ENCODE measurements at regions not wholly inside any gene's neighbourhood (a gene's known extent, or its start where the extent isn't known, plus 50 kb on each side); places are given as distances from the start of the nearest gene placed in this dataset.

GRCh38 chr10:31153161-31153560 is 121.5 kb upstream of the ZNF438 start:
- no peaks in the 10 kb centered on the region for H3K9me2 ChIP-seq (replicated peaks; ENCODE audit: insufficient read depth, low read length)
- no peak overlapping the region for H3K4me2 ChIP-seq (ENCODE audit: low read depth, low read length, poor library complexity, severe bottlenecking)
- no peaks in the 10 kb centered on the region for H3K36me3 ChIP-seq (ENCODE audit: low read length)
- no peaks in the 10 kb centered on the region for H3K79me2 ChIP-seq (ENCODE audit: insufficient read depth, low read length)
- H2AFZ ChIP-seq (ENCODE audit: low read depth, low read length, severe bottlenecking) = no peak overlapping the region
- no peaks in the 10 kb centered on the region for H3F3A ChIP-seq (ENCODE audit: insufficient read depth)
- H3K27ac ChIP-seq (ENCODE audit: low read depth, low read length) = no peak overlapping the region
- TF ChIP-seq CTCF (IDR thresholded peaks at IDR 0.05; ENCODE audit: insufficient read depth, low read length, poor library complexity, severe bottlenecking) (no peak), EZH2phosphoT487 (conservative IDR thresholded peaks at IDR 0.05; ENCODE audit: low read length) (no peak)
- H3K27me3 ChIP-seq (ENCODE audit: low read length) = no peaks in the 10 kb centered on the region
- H3K9ac ChIP-seq (ENCODE audit: low read length) = no peak overlapping the region
- H3K4me3 ChIP-seq (ENCODE audit: insufficient read depth, low read length, poor library complexity, severe bottlenecking) = no peak overlapping the region
- no peaks in the 10 kb centered on the region for H4K20me1 ChIP-seq (ENCODE audit: low read depth, low read length)
- H3K9me3 ChIP-seq (ENCODE audit: insufficient read depth, low read length) = no peaks in the 10 kb centered on the region

- TF ChIP-seq CTCF (IDR thresholded peaks at IDR 0.05; ENCODE audit: insufficient read depth, low read length, poor library complexity, severe bottlenecking) (no peak), EZH2phosphoT487 (conservative IDR thresholded peaks at IDR 0.05; ENCODE audit: low read length) (no peak)
- H3K27me3 ChIP-seq (ENCODE audit: low read length) = no peaks in the 10 kb centered on the region
- no peaks in the 10 kb centered on the region for H3K9me3 ChIP-seq (ENCODE audit: insufficient read depth, low read length)
- no peak overlapping the region for H3K9ac ChIP-seq (ENCODE audit: low read length)
- no peaks in the 10 kb centered on the region for H4K20me1 ChIP-seq (ENCODE audit: low read depth, low read length)
- no peak overlapping the region for H3K27ac ChIP-seq (ENCODE audit: low read depth, low read length)
- no peaks in the 10 kb centered on the region for H3F3A ChIP-seq (ENCODE audit: insufficient read depth)
- H3K4me3 ChIP-seq (ENCODE audit: insufficient read depth, low read length, poor library complexity, severe bottlenecking) = no peak overlapping the region
- H3K4me2 ChIP-seq (ENCODE audit: low read depth, low read length, poor library complexity, severe bottlenecking) = no peak overlapping the region
- no peaks in the 10 kb centered on the region for H3K36me3 ChIP-seq (ENCODE audit: low read length)
- no peak overlapping the region for H2AFZ ChIP-seq (ENCODE audit: low read depth, low read length, severe bottlenecking)
- H3K79me2 ChIP-seq (ENCODE audit: insufficient read depth, low read length) = no peaks in the 10 kb centered on the region
- no peaks in the 10 kb centered on the region for H3K9me2 ChIP-seq (replicated peaks; ENCODE audit: insufficient read depth, low read length)
Observed at GRCh38 chr10:31153692-31154091, 122.0 kb upstream of the ZNF438 start.

GRCh38 chr10:31154996-31155395 is 123.3 kb upstream of the ZNF438 start:
- no peak overlapping the region for H3K4me2 ChIP-seq (ENCODE audit: low read depth, low read length, poor library complexity, severe bottlenecking)
- no peaks in the 10 kb centered on the region for H3K79me2 ChIP-seq (ENCODE audit: insufficient read depth, low read length)
- no peak overlapping the region for H3K9ac ChIP-seq (ENCODE audit: low read length)
- no peaks in the 10 kb centered on the region for H3K27me3 ChIP-seq (ENCODE audit: low read length)
- H3K9me2 ChIP-seq (replicated peaks; ENCODE audit: insufficient read depth, low read length) = no peaks in the 10 kb centered on the region
- H3K9me3 ChIP-seq (ENCODE audit: insufficient read depth, low read length) = no peaks in the 10 kb centered on the region
- no peak for TF ChIP-seq EZH2phosphoT487 (conservative IDR thresholded peaks at IDR 0.05; ENCODE audit: low read length)
- no peak for TF ChIP-seq CTCF (IDR thresholded peaks at IDR 0.05; ENCODE audit: insufficient read depth, low read length, poor library complexity, severe bottlenecking)
- H4K20me1 ChIP-seq (ENCODE audit: low read depth, low read length) = no peaks in the 10 kb centered on the region
- H3K27ac ChIP-seq (ENCODE audit: low read depth, low read length) = no peak overlapping the region
- no peak overlapping the region for H3K4me3 ChIP-seq (ENCODE audit: insufficient read depth, low read length, poor library complexity, severe bottlenecking)
- H3K36me3 ChIP-seq (ENCODE audit: low read length) = no peaks in the 10 kb centered on the region
- H2AFZ ChIP-seq (ENCODE audit: low read depth, low read length, severe bottlenecking) = no peak overlapping the region
- H3F3A ChIP-seq (ENCODE audit: insufficient read depth) = no peaks in the 10 kb centered on the region

Data from SU-DHL-6 (cell line).